ENCODE measurements at regions not wholly inside any gene's neighbourhood (a gene's known extent, or its start where the extent isn't known, plus 50 kb on each side); places are given as distances from the start of the nearest gene placed in this dataset.

DNA sequence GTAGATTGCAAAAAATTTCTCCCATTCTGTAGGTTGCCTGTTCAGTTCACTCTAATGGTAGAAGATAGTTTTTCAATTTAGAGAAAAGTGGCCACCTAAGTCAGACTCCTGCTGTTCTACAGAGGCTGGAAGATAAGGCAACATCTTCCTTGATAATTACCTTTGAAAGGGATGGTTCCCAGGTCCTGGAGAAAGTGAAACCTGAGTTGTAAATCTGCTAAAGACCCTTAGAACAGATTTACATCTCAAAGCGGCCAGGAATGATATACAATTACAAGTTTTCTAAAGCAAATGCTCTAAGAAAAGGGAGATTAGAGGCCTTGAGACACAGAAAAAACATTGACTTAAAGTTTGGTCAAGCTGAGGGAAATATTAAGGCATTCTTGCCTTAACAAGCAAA, 1350.2 kb upstream of the FAM98A start:
- ATAC-seq (no peak), DNase-seq (no peak)
- H3K27ac Mint-ChIP-seq, result no peak overlapping the region
- H3K9me3 ChIP-seq (ENCODE audit: control insufficient read depth, low read length, poor library complexity, severe bottlenecking), result no peaks in the 10 kb centered on the region
- no peaks in the 10 kb centered on the region for H3K36me3 Mint-ChIP-seq (ENCODE audit: low read depth)
- no peaks in the 10 kb centered on the region for H3K4me1 Mint-ChIP-seq
- H3K27me3 Mint-ChIP-seq, result no peaks in the 10 kb centered on the region
- no peak overlapping the region for H3K4me3 Mint-ChIP-seq

DNA sequence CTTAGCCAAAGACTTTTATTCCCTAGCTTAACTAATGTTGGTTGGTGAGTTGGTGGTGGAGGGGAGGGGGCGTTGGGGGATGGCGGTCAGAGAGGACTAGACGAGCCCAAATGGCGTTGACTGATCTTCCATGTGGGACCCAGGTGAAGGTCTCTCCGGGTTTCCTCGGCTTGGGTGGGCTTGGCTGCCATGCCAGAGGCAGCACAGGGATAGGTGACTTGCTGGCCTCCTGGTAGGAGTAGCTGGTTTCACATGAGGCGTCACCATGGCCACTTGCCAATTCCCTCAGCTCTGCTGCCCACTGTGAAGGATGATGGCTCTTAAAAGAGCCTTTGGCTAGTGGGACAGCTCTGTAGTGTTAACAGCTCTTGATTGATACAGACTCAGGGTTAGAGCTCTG, 1337.0 kb upstream of the FAM98A start:
- Mint-ChIP-seq H3K27ac (no peak overlapping the region), H3K4me3 (no peak overlapping the region), H3K4me1 (no peaks in the 10 kb centered on the region), H3K36me3 (ENCODE audit: low read depth) (no peaks in the 10 kb centered on the region), H3K27me3 (no peaks in the 10 kb centered on the region)
- peaks cover 3% of the 10 kb centered on the region for H3K9me3 ChIP-seq (ENCODE audit: control insufficient read depth, low read length, poor library complexity, severe bottlenecking)
- ATAC-seq, result no peak
- DNase-seq, result no peak

DNA sequence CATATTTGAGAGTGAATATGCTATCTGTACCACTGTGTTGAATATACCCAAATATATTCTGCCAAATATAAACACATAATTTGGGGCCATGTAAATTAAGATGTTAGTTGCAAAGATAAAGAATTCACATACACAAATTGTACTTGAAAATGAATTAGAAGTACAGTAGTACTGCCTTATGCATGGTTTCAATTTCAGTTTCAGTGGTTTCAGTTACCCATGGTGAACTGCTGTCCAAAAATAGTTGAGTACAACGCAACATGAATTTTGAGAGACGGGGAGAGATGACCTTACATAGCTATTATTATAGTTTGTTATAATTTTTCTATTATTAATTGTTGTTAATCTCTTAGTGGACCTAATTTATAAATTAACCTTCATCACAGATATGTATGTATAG, 1313.0 kb upstream of the FAM98A start:
- Mint-ChIP-seq H3K36me3 (ENCODE audit: low read depth) (no peaks in the 10 kb centered on the region), H3K27ac (no peak overlapping the region), H3K4me1 (no peaks in the 10 kb centered on the region), H3K4me3 (no peak overlapping the region), H3K27me3 (no peaks in the 10 kb centered on the region)
- DNase-seq (no peak), ATAC-seq (no peak)
- H3K9me3 ChIP-seq (ENCODE audit: control insufficient read depth, low read length, poor library complexity, severe bottlenecking), result no peaks in the 10 kb centered on the region

DNA sequence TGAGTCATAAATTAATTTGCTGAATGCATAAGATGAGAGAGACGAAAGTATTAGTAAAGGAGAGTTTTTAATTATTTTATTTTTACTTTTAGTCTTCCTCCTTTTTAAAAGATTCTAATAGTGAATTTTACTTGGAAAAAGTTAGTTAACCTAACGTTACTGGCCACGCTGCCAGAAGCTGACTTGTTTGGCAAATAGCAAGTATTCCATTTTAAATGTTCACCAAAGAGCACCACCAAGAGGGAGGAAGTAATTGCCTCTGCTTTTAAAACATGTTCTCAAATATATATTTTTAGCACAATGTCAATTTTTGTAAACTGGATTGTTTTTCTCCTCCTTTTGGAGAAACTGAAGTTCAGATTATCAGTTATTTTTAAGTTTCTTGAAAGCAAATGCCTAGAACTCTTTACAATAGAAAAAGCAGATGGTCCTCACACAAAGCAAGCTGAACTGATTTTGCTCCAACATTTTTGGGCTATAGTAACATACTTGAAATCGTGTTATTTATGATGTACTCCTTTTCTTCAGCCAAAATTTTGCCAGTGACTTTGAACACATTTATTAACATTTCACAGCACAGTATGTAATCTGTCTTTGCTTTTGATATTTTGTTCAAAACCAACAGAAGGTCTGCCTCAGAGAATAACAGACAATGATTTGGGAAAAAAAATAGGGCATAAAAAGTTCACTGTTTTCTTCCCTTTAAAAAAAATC, 1311.0 kb upstream of the FAM98A start:
- H3K9me3 ChIP-seq (ENCODE audit: control insufficient read depth, low read length, poor library complexity, severe bottlenecking), result no peaks in the 10 kb centered on the region
- Mint-ChIP-seq H3K36me3 (ENCODE audit: low read depth) (no peaks in the 10 kb centered on the region), H3K4me1 (no peaks in the 10 kb centered on the region), H3K27me3 (no peaks in the 10 kb centered on the region), H3K4me3 (no peak overlapping the region), H3K27ac (no peak overlapping the region)
- no peak for DNase-seq
- ATAC-seq, result no peak

DNA sequence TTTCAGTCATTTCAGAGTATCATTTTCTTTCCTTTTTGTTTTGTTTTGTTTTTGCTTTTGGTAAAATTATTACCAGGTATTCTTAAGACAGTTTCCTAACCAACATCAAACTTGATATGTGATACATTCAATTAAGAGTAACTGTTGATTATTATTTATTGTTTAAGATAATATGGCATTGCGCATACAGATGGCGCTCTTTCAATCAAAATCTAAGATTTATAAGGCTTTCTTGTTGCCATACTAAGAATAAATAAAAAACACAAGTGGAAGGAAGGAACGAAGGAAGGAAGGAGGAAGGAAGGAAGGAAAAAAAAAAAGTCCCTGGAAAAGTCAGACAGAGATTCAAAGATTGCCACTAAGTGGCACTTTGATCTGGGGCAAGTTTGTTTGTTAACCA, 1308.7 kb upstream of the FAM98A start:
- no peak for ATAC-seq
- no peaks in the 10 kb centered on the region for H3K27me3 Mint-ChIP-seq
- no peaks in the 10 kb centered on the region for H3K4me1 Mint-ChIP-seq
- no peak overlapping the region for H3K4me3 Mint-ChIP-seq
- no peaks in the 10 kb centered on the region for H3K9me3 ChIP-seq (ENCODE audit: control insufficient read depth, low read length, poor library complexity, severe bottlenecking)
- DNase-seq, result no peak
- no peaks in the 10 kb centered on the region for H3K36me3 Mint-ChIP-seq (ENCODE audit: low read depth)
- no peak overlapping the region for H3K27ac Mint-ChIP-seq

DNA sequence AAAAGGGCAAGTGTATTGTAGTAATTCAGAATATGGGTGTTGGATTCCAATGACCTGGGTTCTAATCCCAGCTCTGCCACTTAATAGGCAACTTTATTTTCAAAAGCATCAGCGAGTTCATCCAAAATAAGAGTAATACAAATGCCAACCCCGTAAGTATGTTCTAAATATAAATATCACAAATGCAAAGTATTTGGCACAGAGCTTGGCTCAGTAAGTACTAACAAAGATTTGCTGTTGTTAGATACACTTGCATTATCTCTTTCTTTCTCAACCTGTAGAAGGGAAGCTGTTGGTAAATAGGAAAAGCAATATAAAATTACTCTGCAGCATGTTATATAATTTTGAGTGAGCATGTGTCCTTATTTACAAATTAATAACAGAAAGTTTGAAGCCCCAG, 1302.6 kb upstream of the FAM98A start:
- Mint-ChIP-seq H3K36me3 (ENCODE audit: low read depth) (no peaks in the 10 kb centered on the region), H3K27me3 (no peaks in the 10 kb centered on the region), H3K27ac (no peak overlapping the region), H3K4me1 (no peaks in the 10 kb centered on the region), H3K4me3 (no peak overlapping the region)
- DNase-seq (no peak), ATAC-seq (no peak)
- H3K9me3 ChIP-seq (ENCODE audit: control insufficient read depth, low read length, poor library complexity, severe bottlenecking), result no peaks in the 10 kb centered on the region

DNA sequence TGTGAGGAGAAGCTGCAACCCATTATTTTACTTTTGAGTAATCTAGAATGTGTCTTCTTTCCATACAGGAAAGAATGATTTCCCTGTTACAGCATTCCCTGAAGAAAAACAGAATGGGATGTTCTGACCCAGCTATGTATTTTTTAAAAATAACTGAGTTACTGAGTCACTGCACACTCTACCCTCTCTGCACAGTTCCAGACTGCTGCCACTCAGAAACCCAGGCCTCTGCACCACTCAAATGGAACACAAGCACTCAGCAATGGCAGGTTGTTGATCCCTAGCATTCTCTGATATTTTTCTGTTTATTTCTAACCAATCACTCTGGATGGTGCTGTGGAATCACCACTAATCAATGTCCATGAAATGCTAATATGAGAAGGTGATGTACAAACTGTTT, 1300.0 kb upstream of the FAM98A start:
- Mint-ChIP-seq H3K27ac (no peak overlapping the region), H3K4me1 (no peaks in the 10 kb centered on the region), H3K36me3 (ENCODE audit: low read depth) (no peaks in the 10 kb centered on the region)

DNA sequence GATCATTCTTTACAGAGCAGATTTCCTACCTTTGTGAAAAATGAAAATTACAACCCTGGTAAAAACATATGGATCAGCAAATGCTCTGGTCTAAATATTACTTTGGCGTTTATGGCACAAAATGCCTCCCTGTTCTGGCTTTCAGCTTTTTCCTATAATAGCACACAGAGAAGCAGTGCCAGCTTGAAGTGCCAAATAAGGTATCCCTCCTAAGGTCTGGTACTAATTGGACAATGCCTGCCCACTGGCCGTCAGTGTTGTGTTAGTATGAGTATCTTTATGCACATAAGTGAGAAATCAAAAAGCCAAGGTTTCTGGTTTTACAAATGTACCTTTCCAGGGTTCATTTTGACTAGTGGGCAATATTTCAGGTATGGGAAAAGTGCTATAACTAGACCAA, 1293.7 kb upstream of the FAM98A start:
- no peaks in the 10 kb centered on the region for H3K36me3 Mint-ChIP-seq (ENCODE audit: low read depth)
- H3K9me3 ChIP-seq (ENCODE audit: control insufficient read depth, low read length, poor library complexity, severe bottlenecking), result no peaks in the 10 kb centered on the region
- no peak overlapping the region for H3K27ac Mint-ChIP-seq
- H3K4me1 Mint-ChIP-seq, result no peaks in the 10 kb centered on the region
- no peak overlapping the region for H3K4me3 Mint-ChIP-seq
- DNase-seq (no peak), ATAC-seq (no peak)
- no peaks in the 10 kb centered on the region for H3K27me3 Mint-ChIP-seq

More for the DNA sequence above, 1300.0 kb upstream of the FAM98A start:
- no peak for ATAC-seq
- Mint-ChIP-seq H3K27me3 (no peaks in the 10 kb centered on the region), H3K4me3 (no peak overlapping the region)
- no peak for DNase-seq
- no peaks in the 10 kb centered on the region for H3K9me3 ChIP-seq (ENCODE audit: control insufficient read depth, low read length, poor library complexity, severe bottlenecking)

DNA sequence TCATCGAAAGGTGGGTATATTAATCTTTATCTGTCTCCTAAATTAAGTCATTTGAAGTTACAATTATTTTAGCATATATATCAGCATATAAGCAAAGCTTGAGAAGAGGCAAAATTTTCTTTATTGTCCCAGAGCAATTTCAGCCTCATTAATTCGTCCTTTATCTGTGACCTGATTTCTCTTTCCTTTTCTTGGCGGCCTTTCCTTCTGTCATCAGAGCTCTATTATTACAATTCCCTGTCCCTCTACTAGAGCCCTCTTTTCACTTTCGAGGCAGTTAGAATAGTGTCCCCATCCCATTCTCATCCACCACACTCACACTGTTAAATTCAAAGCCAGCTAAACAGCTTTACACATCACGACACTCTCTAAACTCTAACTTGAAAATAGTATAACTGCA, 1293.2 kb upstream of the FAM98A start:
- no peak for DNase-seq
- no peak for ATAC-seq
- no peaks in the 10 kb centered on the region for H3K9me3 ChIP-seq (ENCODE audit: control insufficient read depth, low read length, poor library complexity, severe bottlenecking)
- Mint-ChIP-seq H3K27ac (no peak overlapping the region), H3K4me1 (no peaks in the 10 kb centered on the region), H3K36me3 (ENCODE audit: low read depth) (no peaks in the 10 kb centered on the region), H3K27me3 (no peaks in the 10 kb centered on the region), H3K4me3 (no peak overlapping the region)

DNA sequence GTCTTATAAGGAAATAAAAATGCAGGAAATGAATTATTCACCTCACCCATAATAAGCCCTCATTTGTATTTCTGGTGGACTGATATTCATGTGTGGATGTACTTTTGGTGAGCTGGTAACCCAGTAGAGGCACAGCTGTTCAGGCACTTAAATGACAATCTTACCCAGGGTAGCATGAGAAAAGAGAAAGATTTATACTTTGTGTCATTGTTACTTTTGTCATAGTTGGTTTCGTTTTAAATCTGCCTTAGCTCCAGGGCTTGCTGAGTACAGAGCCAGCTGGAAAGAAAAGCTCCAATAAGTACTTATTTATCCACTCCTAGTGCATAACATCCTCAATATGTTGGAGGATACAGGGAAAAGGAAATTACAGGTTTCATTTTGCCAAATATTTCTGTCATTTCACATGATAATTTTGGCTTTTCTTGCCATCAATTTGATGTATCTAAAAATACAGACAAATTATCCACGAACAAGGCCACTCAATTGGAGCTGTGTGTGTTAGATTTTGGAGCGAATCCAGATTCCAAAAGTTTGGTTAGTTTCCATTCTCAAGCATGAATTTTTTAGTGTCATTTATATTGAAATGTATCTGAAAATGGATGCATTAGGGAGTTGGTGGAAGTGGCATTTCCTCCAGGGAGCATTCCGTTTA, 1276.1 kb upstream of the FAM98A start:
- no peak for DNase-seq
- no peak for ATAC-seq

DNA sequence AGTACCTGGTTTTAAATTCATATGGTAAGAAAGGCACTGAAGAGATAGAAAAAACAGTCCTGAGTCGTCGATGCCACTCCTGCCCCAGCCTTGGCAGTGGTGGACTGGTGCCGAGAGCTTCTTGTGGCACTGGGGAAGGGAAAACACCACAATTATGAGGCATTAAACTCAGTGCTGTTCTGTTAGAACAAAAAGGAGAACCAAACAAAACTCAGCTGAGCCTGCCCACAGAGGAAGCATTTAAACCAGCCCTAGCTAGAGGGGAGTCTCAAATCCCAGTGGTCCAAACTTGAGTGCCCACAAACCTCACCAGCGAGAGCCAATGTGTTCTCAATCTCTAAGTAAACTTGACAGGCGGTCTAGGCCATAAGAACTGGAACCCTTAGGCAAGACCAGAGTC, 1254.5 kb upstream of the FAM98A start:
- Mint-ChIP-seq H3K4me3 (no peak overlapping the region), H3K36me3 (ENCODE audit: low read depth) (no peaks in the 10 kb centered on the region), H3K27me3 (no peaks in the 10 kb centered on the region), H3K4me1 (no peaks in the 10 kb centered on the region), H3K27ac (no peak overlapping the region)
- ATAC-seq (no peak), DNase-seq (no peak)
- no peaks in the 10 kb centered on the region for H3K9me3 ChIP-seq (ENCODE audit: control insufficient read depth, low read length, poor library complexity, severe bottlenecking)

More for the DNA sequence above, 1276.1 kb upstream of the FAM98A start:
- no peaks in the 10 kb centered on the region for H3K36me3 Mint-ChIP-seq (ENCODE audit: low read depth)
- no peaks in the 10 kb centered on the region for H3K9me3 ChIP-seq (ENCODE audit: control insufficient read depth, low read length, poor library complexity, severe bottlenecking)
- H3K4me1 Mint-ChIP-seq, result no peaks in the 10 kb centered on the region
- H3K27ac Mint-ChIP-seq, result no peak overlapping the region
- H3K4me3 Mint-ChIP-seq, result no peak overlapping the region
- H3K27me3 Mint-ChIP-seq, result no peaks in the 10 kb centered on the region

DNA sequence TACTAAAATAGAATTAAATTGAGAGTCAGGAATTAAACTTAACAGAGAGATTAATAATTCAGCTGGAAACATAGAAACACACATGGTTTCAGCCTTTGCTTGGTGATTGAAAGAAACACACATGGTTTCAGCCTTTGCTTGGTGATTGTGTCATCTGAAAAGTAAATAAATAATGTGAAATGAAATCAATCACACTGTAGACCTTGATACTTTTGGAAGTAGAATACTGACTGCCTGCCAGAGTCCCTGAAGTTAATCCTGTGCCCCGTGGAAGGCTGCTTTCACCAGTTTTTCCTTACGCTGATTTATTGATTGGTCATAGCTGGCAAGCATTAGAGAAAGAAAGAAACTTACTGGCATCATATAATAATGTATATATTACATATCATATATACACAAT, 1252.7 kb upstream of the FAM98A start:
- no peaks in the 10 kb centered on the region for H3K36me3 Mint-ChIP-seq (ENCODE audit: low read depth)
- H3K4me1 Mint-ChIP-seq, result no peaks in the 10 kb centered on the region
- H3K27me3 Mint-ChIP-seq, result no peaks in the 10 kb centered on the region
- H3K27ac Mint-ChIP-seq, result no peak overlapping the region
- H3K9me3 ChIP-seq (ENCODE audit: control insufficient read depth, low read length, poor library complexity, severe bottlenecking), result no peaks in the 10 kb centered on the region
- no peak for DNase-seq
- H3K4me3 Mint-ChIP-seq, result no peak overlapping the region
- ATAC-seq, result no peak

DNA sequence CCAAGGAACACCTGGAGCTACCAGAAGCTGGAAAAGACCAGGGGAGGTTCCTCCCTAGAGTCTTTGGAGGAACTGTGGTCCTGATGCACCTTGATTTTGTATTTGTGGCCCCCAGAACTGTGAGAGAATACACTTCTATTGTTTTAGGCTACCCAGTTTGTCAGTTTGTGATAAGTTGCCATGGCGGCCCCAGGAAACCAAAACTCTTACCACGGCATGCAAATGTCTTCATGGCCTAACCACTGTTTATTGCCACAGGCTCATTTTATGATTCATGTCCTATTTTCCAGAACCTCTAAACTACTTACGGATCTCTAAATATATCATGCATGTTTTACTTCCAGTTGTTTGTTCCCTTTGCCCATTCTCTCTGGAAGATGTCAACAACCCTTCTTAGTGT, 1250.7 kb upstream of the FAM98A start:
- no peak overlapping the region for H3K27ac Mint-ChIP-seq
- H3K9me3 ChIP-seq (ENCODE audit: control insufficient read depth, low read length, poor library complexity, severe bottlenecking), result no peaks in the 10 kb centered on the region

DNA sequence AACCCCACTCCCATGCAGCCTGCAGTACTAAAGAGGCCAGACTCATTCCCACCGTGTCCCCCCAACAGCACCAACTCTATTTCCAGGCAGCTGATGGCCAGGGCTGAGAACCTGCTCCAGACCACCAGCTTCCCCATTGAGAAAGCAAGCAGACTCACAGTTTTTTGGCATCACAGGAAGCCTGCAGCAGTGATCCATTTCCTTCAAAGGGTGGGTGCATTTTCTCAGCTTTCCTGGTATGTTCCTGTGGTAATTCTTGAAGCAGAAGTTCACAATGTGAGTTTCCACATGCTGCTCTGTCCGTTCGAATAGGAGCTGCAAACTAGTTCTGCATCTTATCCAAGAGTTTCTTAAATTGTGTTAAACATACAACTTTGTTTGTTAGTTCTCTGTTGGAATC, 1249.6 kb upstream of the FAM98A start:
- DNase-seq (no peak), ATAC-seq (no peak)
- H3K27ac Mint-ChIP-seq, result no peak overlapping the region
- no peaks in the 10 kb centered on the region for H3K36me3 Mint-ChIP-seq (ENCODE audit: low read depth)
- no peaks in the 10 kb centered on the region for H3K4me1 Mint-ChIP-seq
- H3K4me3 Mint-ChIP-seq, result no peak overlapping the region
- no peaks in the 10 kb centered on the region for H3K9me3 ChIP-seq (ENCODE audit: control insufficient read depth, low read length, poor library complexity, severe bottlenecking)
- no peaks in the 10 kb centered on the region for H3K27me3 Mint-ChIP-seq

More for the DNA sequence above, 1250.7 kb upstream of the FAM98A start:
- H3K27me3 Mint-ChIP-seq, result no peaks in the 10 kb centered on the region
- ATAC-seq, result no peak
- H3K4me3 Mint-ChIP-seq, result no peak overlapping the region
- no peak for DNase-seq
- no peaks in the 10 kb centered on the region for H3K4me1 Mint-ChIP-seq
- no peaks in the 10 kb centered on the region for H3K36me3 Mint-ChIP-seq (ENCODE audit: low read depth)

Measured in T-helper 17 cell (primary cell).